IPS-18a (cell line): ENCODE measurements at regions not wholly inside any gene's neighbourhood (a gene's known extent, or its start where the extent isn't known, plus 50 kb on each side); places are given as distances from the start of the nearest gene placed in this dataset.
A peak's percentile ranks its signal among the peaks of the same experiment; 100 is the strongest.
"Not testable (repeated sequence)": the region's sequence is repeated elsewhere in the genome, so short reads cannot be mapped to it uniquely, and the experiment has no call there.

Experiments
- H3K27ac ChIP-seq: one replicate; pipeline ENCODE4 v1.5.1; 2013; ENCODE audit warnings: low read length
- H3K27me3 ChIP-seq: one replicate; pipeline ENCODE4 v1.6.1; 2013; ENCODE audit warnings: mild to moderate bottlenecking, low read length; ENCODE audit not compliant: control insufficient read depth, insufficient read depth
- H3K36me3 ChIP-seq: one replicate; pipeline ENCODE4 v1.6.1; 2013; ENCODE audit warnings: low read depth, low read length; ENCODE audit not compliant: control insufficient read depth
- H3K4me1 ChIP-seq: one replicate; pipeline ENCODE4 v1.6.1; 2013; ENCODE audit warnings: low read depth, low read length; ENCODE audit not compliant: control insufficient read depth
- H3K4me3 ChIP-seq: one replicate; pipeline ENCODE4 v1.5.1; 2013; ENCODE audit warnings: low read length
- H3K9ac ChIP-seq: one replicate; pipeline ENCODE4 v1.6.1; 2013; ENCODE audit warnings: mild to moderate bottlenecking, low read length, moderate library complexity
- H3K9me3 ChIP-seq: one replicate; pipeline ENCODE4 v1.6.1; 2013; ENCODE audit warnings: low read depth, low read length; ENCODE audit not compliant: control insufficient read depth

- H3K4me1 ChIP-seq = peaks cover 20% of the 10 kb centered on the region
Measured at GRCh38 chr1:201724766-201725118, 104.2 kb upstream of the IPO9 start.

DNA sequence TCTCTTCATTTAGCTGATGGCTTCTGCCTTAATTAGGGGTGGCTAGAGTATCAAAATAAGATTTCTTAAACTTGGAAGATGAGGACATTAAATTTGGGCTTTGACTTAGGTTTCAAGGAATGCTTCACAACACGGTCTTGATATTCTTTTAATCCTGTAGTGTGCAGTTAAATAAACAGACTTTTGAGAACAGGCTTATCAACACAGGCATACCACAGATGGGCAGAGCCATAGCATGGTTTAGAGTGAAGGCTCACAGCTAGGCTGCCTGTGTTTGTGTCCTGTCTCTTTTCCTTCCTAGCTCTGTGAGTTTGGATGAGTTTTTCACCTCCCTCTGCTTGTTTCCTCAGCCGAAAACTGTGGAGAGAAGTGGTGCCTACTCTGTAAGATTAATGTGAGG, 102.3 kb upstream of the IPO9 start:
- peaks cover 7% of the 10 kb centered on the region for H3K4me1 ChIP-seq
- H3K27ac ChIP-seq = no peak overlapping the region
- H3K9me3 ChIP-seq = no peaks in the 10 kb centered on the region
- no peak overlapping the region for H3K9ac ChIP-seq
- no peaks in the 10 kb centered on the region for H3K27me3 ChIP-seq
- no peak overlapping the region for H3K4me3 ChIP-seq
- no peaks in the 10 kb centered on the region for H3K36me3 ChIP-seq

More at GRCh38 chr1:201724766-201725118, 104.2 kb upstream of the IPO9 start:
- Histone ChIP-seq H3K36me3 (no peaks in the 10 kb centered on the region), H3K27me3 (no peaks in the 10 kb centered on the region), H3K4me3 (no peak overlapping the region), H3K9ac (no peak overlapping the region), H3K27ac (no peak overlapping the region), H3K9me3 (no peaks in the 10 kb centered on the region)

DNA sequence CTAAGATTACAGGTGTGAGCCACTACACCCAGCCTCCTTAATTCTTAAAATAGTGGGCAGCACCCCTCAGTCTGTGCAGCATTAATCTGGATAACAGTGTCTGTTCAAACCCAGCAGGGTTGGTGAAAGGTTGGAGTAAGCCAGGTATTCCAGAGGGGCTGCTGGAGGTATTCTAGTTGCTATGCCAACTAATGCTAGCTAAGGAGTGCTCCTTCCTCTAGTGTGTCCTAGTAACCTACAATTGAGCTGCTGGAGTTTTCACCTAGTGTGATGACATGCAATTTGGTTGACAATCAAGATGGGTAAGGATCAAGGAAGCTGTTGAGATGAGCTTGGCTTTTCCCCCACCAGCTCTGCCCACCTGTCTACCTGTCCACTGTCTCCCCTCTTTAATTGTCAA, 100.2 kb upstream of the IPO9 start:
- H3K4me3 ChIP-seq = no peak overlapping the region
- no peaks in the 10 kb centered on the region for H3K36me3 ChIP-seq
- no peak overlapping the region for H3K27ac ChIP-seq
- no peaks in the 10 kb centered on the region for H3K9me3 ChIP-seq
- H3K9ac ChIP-seq = no peak overlapping the region
- H3K4me1 ChIP-seq = peaks cover 7% of the 10 kb centered on the region
- H3K27me3 ChIP-seq = no peaks in the 10 kb centered on the region

DNA sequence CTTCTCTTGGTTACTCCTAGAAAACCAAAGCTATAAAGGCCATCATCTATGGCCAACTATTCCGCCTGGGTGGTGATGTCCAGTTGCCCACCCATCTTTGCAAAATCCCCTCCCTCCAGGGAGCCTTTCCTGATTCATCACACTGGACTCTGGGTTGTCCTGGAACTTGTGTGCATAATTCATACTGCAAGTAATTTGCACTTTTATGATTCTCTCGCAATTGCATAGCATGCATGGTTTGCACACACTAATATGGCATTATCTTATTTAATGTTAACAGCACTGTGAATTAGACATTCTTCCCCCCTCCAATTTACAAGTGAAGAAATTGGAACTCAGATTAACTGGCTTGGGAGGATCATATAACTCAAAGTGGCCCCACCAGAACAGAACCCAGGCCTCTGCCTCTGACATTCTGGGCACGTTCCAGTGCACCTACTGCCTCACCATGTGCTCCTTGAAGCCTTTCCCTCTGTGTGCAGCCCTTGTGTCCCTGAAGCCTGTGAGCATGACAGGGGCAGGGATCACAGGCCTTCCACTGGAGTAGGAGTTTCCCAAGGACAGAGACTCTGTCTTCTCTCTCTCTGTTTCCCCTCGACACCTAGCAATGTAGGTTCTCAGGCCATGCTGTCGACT, 98.9 kb upstream of the IPO9 start:
- no peaks in the 10 kb centered on the region for H3K9me3 ChIP-seq
- H3K27me3 ChIP-seq = no peaks in the 10 kb centered on the region
- H3K27ac ChIP-seq = no peak overlapping the region
- H3K4me1 ChIP-seq = no peaks in the 10 kb centered on the region
- no peaks in the 10 kb centered on the region for H3K36me3 ChIP-seq
- no peak overlapping the region for H3K4me3 ChIP-seq
- H3K9ac ChIP-seq = no peak overlapping the region

DNA sequence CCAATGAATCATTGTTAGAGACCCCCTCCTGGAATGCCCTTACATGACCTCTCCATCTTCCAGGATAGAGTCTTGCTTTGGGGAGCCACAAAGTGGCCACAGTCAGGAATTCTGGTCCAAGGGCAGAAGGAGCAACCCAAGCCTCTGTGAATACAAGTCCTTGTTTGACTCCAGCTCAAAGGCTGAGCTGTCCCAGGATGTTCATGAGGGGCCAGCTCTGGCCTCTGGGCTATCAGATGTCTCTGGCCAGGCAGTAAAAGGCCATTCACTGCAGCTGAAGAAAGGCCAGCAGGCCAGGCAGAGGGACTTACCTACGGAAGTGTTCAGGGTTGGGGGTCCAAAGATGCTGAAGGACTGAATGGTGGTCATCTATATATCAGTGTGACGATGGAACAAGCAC, 98.3 kb upstream of the IPO9 start:
- Histone ChIP-seq H3K36me3 (no peaks in the 10 kb centered on the region), H3K27me3 (no peaks in the 10 kb centered on the region), H3K27ac (no peak overlapping the region), H3K4me3 (no peak overlapping the region), H3K9ac (no peak overlapping the region), H3K9me3 (no peaks in the 10 kb centered on the region), H3K4me1 (no peaks in the 10 kb centered on the region)

- Histone ChIP-seq H3K4me3 (no peak overlapping the region), H3K36me3 (no peaks in the 10 kb centered on the region), H3K9ac (no peak overlapping the region), H3K27me3 (no peaks in the 10 kb centered on the region), H3K9me3 (no peaks in the 10 kb centered on the region), H3K27ac (no peak overlapping the region), H3K4me1 (peaks cover 4% of the 10 kb centered on the region)
Measured at GRCh38 chr1:201731142-201731541, 97.8 kb upstream of the IPO9 start.

DNA sequence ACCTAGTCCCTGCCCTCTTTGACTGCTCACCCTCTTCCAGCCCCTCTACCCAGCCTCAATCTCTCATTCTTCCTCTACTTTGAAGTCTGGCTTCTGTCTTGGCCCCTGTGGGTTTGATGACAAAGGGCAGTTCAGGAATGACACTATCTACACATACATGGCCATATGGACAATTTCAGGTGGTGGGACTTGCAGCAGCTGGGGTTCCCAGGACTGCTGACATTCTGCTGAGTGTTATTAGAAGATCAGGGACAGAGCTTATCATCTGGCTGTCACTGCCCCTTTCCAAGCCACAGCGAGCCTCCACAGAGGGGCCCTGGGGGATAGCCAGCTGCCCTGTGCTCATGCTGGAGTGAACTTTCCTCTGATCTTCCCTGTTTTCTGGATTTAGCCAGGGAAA, 97.4 kb upstream of the IPO9 start:
- no peak overlapping the region for H3K27ac ChIP-seq

DNA sequence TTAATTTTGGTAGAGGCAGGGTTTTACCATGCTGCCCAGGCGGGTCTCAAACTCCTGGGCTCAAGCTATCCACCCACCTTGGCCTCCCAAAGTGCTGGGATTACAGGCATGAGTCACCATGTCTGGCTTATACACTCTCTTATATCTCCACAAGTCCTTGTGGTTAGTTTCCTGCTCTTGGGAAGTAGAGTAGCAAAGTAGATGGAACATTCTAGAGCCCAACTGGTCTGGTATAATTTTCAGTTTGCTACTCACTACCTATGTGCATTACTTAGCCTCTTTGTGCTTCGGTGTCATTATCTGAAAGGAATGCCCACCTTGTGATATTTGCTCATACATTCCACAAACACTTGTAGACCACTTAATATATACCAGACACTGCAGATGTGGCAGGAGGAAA, 96.6 kb upstream of the IPO9 start:
- Histone ChIP-seq H3K27me3 (no peaks in the 10 kb centered on the region), H3K4me3 (no peak overlapping the region), H3K36me3 (no peaks in the 10 kb centered on the region), H3K4me1 (peaks cover 16% of the 10 kb centered on the region), H3K27ac (no peak overlapping the region), H3K9me3 (no peaks in the 10 kb centered on the region), H3K9ac (no peak overlapping the region)

More for the DNA sequence above, 97.4 kb upstream of the IPO9 start:
- no peaks in the 10 kb centered on the region for H3K9me3 ChIP-seq
- no peak overlapping the region for H3K9ac ChIP-seq
- H3K36me3 ChIP-seq = no peaks in the 10 kb centered on the region
- H3K27me3 ChIP-seq = no peaks in the 10 kb centered on the region
- H3K4me1 ChIP-seq = peaks cover 9% of the 10 kb centered on the region
- no peak overlapping the region for H3K4me3 ChIP-seq

- not testable (repeated sequence) for H3K9ac ChIP-seq, H3K36me3 ChIP-seq, H3K27ac ChIP-seq, H3K27me3 ChIP-seq, H3K4me3 ChIP-seq, H3K9me3 ChIP-seq
- H3K4me1 ChIP-seq = peaks cover 35% of the 10 kb centered on the region
Measured at GRCh38 chr1:201734221-201734620, 94.7 kb upstream of the IPO9 start.

DNA sequence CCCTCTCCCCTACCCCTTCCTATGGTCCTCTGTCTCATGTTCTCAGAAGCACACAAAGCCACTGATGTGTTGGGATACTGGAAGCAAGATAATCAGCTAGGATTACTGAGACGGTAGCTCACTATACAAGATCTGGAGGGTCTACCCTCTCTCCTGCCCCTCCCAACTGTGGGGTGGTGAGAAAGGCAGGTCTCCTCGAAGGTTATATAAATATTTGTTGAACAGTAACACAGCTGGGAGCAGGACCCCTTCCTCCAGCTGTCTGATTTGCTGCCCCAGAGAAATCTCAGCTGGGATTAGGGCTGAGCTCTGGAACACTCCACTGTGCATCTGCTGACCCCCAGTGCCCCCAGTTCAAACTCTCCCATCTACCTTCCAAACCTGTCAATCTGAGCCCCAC, 94.2 kb upstream of the IPO9 start:
- Histone ChIP-seq H3K9ac (no peak overlapping the region), H3K36me3 (no peaks in the 10 kb centered on the region), H3K9me3 (no peaks in the 10 kb centered on the region), H3K4me3 (no peak overlapping the region), H3K27ac (no peak overlapping the region), H3K27me3 (no peaks in the 10 kb centered on the region), H3K4me1 (peaks cover 35% of the 10 kb centered on the region)

DNA sequence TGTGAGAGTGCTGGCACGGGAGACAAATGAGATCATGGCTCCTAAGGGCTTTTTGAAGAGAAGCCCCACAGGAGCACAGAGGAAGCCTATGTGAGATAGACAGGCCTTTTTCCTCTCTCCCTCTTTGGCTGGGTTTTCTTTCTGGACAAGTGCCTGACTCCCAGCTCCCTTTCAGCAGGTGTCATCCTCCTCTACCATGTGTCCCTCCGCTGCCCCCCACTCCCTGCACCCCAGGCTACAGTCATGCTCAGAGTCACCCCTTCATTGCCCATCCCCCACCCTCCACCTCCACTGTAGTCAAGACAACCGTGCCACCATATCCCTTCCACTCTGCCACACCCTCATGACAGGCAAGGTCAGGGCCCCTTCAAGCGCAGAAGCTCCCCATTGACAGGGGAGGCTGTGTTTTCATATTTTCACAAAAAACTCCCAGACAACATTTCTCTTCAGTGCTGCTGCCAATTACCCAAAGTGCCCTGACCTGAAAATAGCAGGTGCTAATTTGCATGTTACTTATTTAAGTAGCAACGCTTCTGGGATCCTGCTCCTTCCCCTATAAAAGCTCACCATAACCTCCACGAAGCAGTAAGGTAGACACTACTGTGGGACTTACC, 92.1 kb upstream of the IPO9 start:
- Histone ChIP-seq H3K27ac (peak overlapping the region; percentile 64), H3K9me3 (no peaks in the 10 kb centered on the region), H3K4me1 (peaks cover 45% of the 10 kb centered on the region), H3K36me3 (no peaks in the 10 kb centered on the region), H3K9ac (peak overlapping the region; percentile 21), H3K27me3 (no peaks in the 10 kb centered on the region), H3K4me3 (peak overlapping the region; percentile 28)

DNA sequence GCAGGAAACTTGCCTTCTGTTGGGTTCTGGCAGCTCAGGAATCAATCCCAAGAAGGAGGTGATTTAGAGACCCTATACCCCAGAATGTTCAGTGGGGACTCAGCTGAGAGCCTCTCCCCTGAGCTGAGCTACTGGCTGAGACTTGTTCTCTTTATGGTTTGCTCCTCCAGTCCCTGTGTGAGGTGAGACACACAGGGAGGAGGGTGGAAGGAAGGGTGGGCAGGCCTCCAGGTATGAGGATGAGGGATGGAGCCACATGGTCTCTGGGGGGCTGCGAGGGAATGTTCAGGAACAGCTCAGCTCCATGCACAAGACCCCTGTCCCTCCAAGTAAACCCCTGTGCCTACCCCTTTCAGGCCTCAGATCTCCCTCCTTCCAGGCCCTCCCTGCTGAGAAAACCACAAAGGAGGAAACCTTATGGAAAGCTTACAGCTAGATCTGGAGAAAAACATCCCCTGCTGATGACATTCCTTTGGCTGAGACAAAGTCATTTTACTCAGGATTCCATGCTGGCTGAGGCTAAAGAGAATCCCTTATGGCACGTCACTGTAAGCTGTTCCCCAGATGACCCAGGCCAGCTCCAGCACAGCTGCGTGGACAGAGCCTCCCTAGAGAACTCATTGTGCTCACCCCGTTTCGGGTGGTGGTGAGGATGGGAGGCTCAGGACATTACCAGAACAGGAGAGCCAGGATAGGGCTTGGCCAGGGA, 91.5 kb upstream of the IPO9 start:
- Histone ChIP-seq H3K9ac (peak overlapping the region; percentile 21), H3K4me1 (peaks cover 50% of the 10 kb centered on the region)

More for the DNA sequence above, 91.5 kb upstream of the IPO9 start:
- peak overlapping the region; percentile 28 for H3K4me3 ChIP-seq
- H3K9me3 ChIP-seq = no peaks in the 10 kb centered on the region
- H3K27me3 ChIP-seq = no peaks in the 10 kb centered on the region
- peak overlapping the region; percentile 64 for H3K27ac ChIP-seq
- no peaks in the 10 kb centered on the region for H3K36me3 ChIP-seq
